ENCODE measurements at regions not wholly inside any gene's neighbourhood (a gene's known extent, or its start where the extent isn't known, plus 50 kb on each side); places are given as distances from the start of the nearest gene placed in this dataset.

GRCh38 chr5:98095072-98095471, 678.4 kb upstream of the RGMB start:
- Mint-ChIP-seq H3K4me1 (ENCODE audit: low read depth) (no peaks in the 10 kb centered on the region), H3K27me3 (no peaks in the 10 kb centered on the region), H3K9me3 (no peaks in the 10 kb centered on the region), H3K4me3 (no peak overlapping the region), H3K36me3 (ENCODE audit: low read depth) (no peaks in the 10 kb centered on the region), H3K27ac (no peak overlapping the region)
- H3K4me1 ChIP-seq (ENCODE audit: insufficient read depth, low read length), result no peaks in the 10 kb centered on the region
- POLR2A ChIA-PET, result no interaction called here
- DNase-seq, result no peak
- no peak for TF ChIP-seq CTCF (IDR thresholded peaks at IDR 0.05)
- CTCF ChIA-PET, result no interaction called here
- no peak overlapping the region for H3K4me3 ChIP-seq (ENCODE audit: low read length)
- no peaks in the 10 kb centered on the region for H3K27me3 ChIP-seq (ENCODE audit: control insufficient read depth in 1 of 2, insufficient read depth in 2 of 2, low read length in 2 of 2)
- H3K36me3 ChIP-seq (ENCODE audit: insufficient read depth, low read length), result no peaks in the 10 kb centered on the region
- ATAC-seq (ENCODE audit: poor library complexity), result no peak
- H3K9me3 ChIP-seq (ENCODE audit: control insufficient read depth in 1 of 2, insufficient read depth in 1 of 2, low read length in 2 of 2), result no peaks in the 10 kb centered on the region
- intact Hi-C loops (cut with DNase I, micrococcal nuclease), result no loop called here
- H3K27ac ChIP-seq (ENCODE audit: low read depth in 1 of 2, low read length in 2 of 2), result no peak overlapping the region

GRCh38 chr5:98096155-98096554, 677.3 kb upstream of the RGMB start:
- H3K36me3 Mint-ChIP-seq (ENCODE audit: low read depth), result no peaks in the 10 kb centered on the region
- POLR2A ChIA-PET, result no interaction called here
- H3K4me1 Mint-ChIP-seq (ENCODE audit: low read depth), result no peaks in the 10 kb centered on the region

GRCh38 chr5:98099448-98100105, 673.9 kb upstream of the RGMB start:
- Histone ChIP-seq H3K36me3 (ENCODE audit: insufficient read depth, low read length) (no peaks in the 10 kb centered on the region), H3K4me1 (ENCODE audit: insufficient read depth, low read length) (no peaks in the 10 kb centered on the region), H3K4me3 (ENCODE audit: low read length) (no peak overlapping the region), H3K27ac (ENCODE audit: low read depth in 1 of 2, low read length in 2 of 2) (no peak overlapping the region), H3K9me3 (ENCODE audit: control insufficient read depth in 1 of 2, insufficient read depth in 1 of 2, low read length in 2 of 2) (no peaks in the 10 kb centered on the region), H3K27me3 (ENCODE audit: control insufficient read depth in 1 of 2, insufficient read depth in 2 of 2, low read length in 2 of 2) (no peaks in the 10 kb centered on the region)
- TF ChIP-seq CTCF (IDR thresholded peaks at IDR 0.05), result no peak
- Mint-ChIP-seq H3K9me3 (no peaks in the 10 kb centered on the region), H3K27ac (no peak overlapping the region), H3K27me3 (no peaks in the 10 kb centered on the region), H3K4me3 (no peak overlapping the region), H3K4me1 (ENCODE audit: low read depth) (no peaks in the 10 kb centered on the region), H3K36me3 (ENCODE audit: low read depth) (no peaks in the 10 kb centered on the region)
- intact Hi-C loops (cut with DNase I, micrococcal nuclease), result no loop called here
- DNase-seq (no peak), ATAC-seq (ENCODE audit: poor library complexity) (no peak)
- CTCF ChIA-PET, result no interaction called here
- POLR2A ChIA-PET, result no interaction called here

More at GRCh38 chr5:98096155-98096554, 677.3 kb upstream of the RGMB start:
- H3K36me3 ChIP-seq (ENCODE audit: insufficient read depth, low read length), result no peaks in the 10 kb centered on the region
- H3K27ac ChIP-seq (ENCODE audit: low read depth in 1 of 2, low read length in 2 of 2), result no peak overlapping the region
- DNase-seq (no peak), ATAC-seq (ENCODE audit: poor library complexity) (no peak)
- H3K9me3 ChIP-seq (ENCODE audit: control insufficient read depth in 1 of 2, insufficient read depth in 1 of 2, low read length in 2 of 2), result no peaks in the 10 kb centered on the region
- H3K27me3 ChIP-seq (ENCODE audit: control insufficient read depth in 1 of 2, insufficient read depth in 2 of 2, low read length in 2 of 2), result no peaks in the 10 kb centered on the region
- H3K9me3 Mint-ChIP-seq, result no peaks in the 10 kb centered on the region
- no peak overlapping the region for H3K4me3 ChIP-seq (ENCODE audit: low read length)
- H3K4me3 Mint-ChIP-seq, result no peak overlapping the region
- H3K4me1 ChIP-seq (ENCODE audit: insufficient read depth, low read length), result no peaks in the 10 kb centered on the region
- no peaks in the 10 kb centered on the region for H3K27me3 Mint-ChIP-seq
- H3K27ac Mint-ChIP-seq, result no peak overlapping the region
- no peak for TF ChIP-seq CTCF (IDR thresholded peaks at IDR 0.05)
- intact Hi-C loops (cut with DNase I, micrococcal nuclease), result no loop called here
- CTCF ChIA-PET, result interaction anchor here (0.8 kb wide), 1 partner anchor 21 kb away, joined by 4 read pairs; no protein-coding TSS in a partner anchor
